ENCODE measurements at regions not wholly inside any gene's neighbourhood (a gene's known extent, or its start where the extent isn't known, plus 50 kb on each side); places are given as distances from the start of the nearest gene placed in this dataset.

GRCh38 chr2:12828980-12829379 is 112.2 kb downstream of the TRIB2 start:
- no peak for DNase-seq

GRCh38 chr2:12831016-12831415 is 114.3 kb downstream of the TRIB2 start:
- DNase-seq = no peak

- DNase-seq = no peak
These were observed 117.5 kb downstream of the TRIB2 start for GRCh38 chr2:12834239-12834638.

GRCh38 chr2:12835733-12836132 is 119.0 kb downstream of the TRIB2 start:
- DNase-seq = no peak

- no peak for DNase-seq
These were observed 122.6 kb downstream of the TRIB2 start for GRCh38 chr2:12839339-12839738.

- no peak for DNase-seq
These were observed 124.3 kb downstream of the TRIB2 start for GRCh38 chr2:12841021-12841420.

GRCh38 chr2:12842917-12843316 is 126.2 kb downstream of the TRIB2 start:
- DNase-seq = no peak

GRCh38 chr2:12844511-12844910 is 127.8 kb downstream of the TRIB2 start:
- DNase-seq = no peak

GRCh38 chr2:12847694-12848575 is 131.2 kb downstream of the TRIB2 start:
- DNase-seq = no peak

- no peak for DNase-seq
These were observed 135.4 kb downstream of the TRIB2 start for GRCh38 chr2:12852135-12852534.

GRCh38 chr2:12854001-12854530 is 137.3 kb downstream of the TRIB2 start:
- DNase-seq = no peak

- DNase-seq = no peak
These were observed 138.8 kb downstream of the TRIB2 start for GRCh38 chr2:12855508-12855907.

- DNase-seq = peak; percentile 23
These were observed 140.3 kb downstream of the TRIB2 start for GRCh38 chr2:12856934-12857601.

- DNase-seq = no peak
These were observed 141.2 kb downstream of the TRIB2 start for GRCh38 chr2:12857891-12858290.

- DNase-seq = no peak
These were observed 142.1 kb downstream of the TRIB2 start for GRCh38 chr2:12858786-12859185.

GRCh38 chr2:12861344-12861930 is 144.7 kb downstream of the TRIB2 start:
- no peak for DNase-seq

- no peak for DNase-seq
These were observed 145.8 kb downstream of the TRIB2 start for GRCh38 chr2:12862541-12862940.

GRCh38 chr2:12863937-12864336 is 147.2 kb downstream of the TRIB2 start:
- no peak for DNase-seq

GRCh38 chr2:12867631-12868287 is 151.0 kb downstream of the TRIB2 start:
- no peak for DNase-seq

GRCh38 chr2:12870692-12871091 is 154.0 kb downstream of the TRIB2 start:
- DNase-seq = no peak

- no peak for DNase-seq
These were observed 155.1 kb downstream of the TRIB2 start for GRCh38 chr2:12871694-12872315.

GRCh38 chr2:12877761-12878160 is 161.0 kb downstream of the TRIB2 start:
- no peak for DNase-seq

- DNase-seq = no peak
These were observed 162.9 kb downstream of the TRIB2 start for GRCh38 chr2:12879649-12880048.

Data from activated T-cell treated with anti-CD3 and anti-CD28 coated beads, Interleukin-2, amount 50 U/mL, for 1 hour (primary cell).